Neural progenitor cell (in vitro differentiated cells): ENCODE measurements at regions not wholly inside any gene's neighbourhood (a gene's known extent, or its start where the extent isn't known, plus 50 kb on each side); places are given as distances from the start of the nearest gene placed in this dataset.

Experiments
- DNase-seq: peaks from one replicate; pipeline ENCODE4 v3.0.0-alpha.2; 2016; ENCODE audit warnings: low spot score
- H2AFZ ChIP-seq: fragments of 200-600 bp; sonication (generic); replicated peaks from 2 replicates; pipeline ENCODE4 v1.6.1; 2016; ENCODE audit warnings: antibody characterized with exemption
- H3F3A ChIP-seq: fragments of 200-600 bp; sonication (generic); 2 replicates; pipeline ENCODE4 v1.6.1; 2016; ENCODE audit warnings: antibody characterized with exemption, low read depth
- H3K27ac ChIP-seq: fragments of 200-600 bp; sonication (generic); 2 replicates; pipeline ENCODE4 v1.5.1; 2016; ENCODE audit warnings: mild to moderate bottlenecking
- H3K27me3 ChIP-seq: fragments of 200-600 bp; sonication (generic); 2 replicates; pipeline ENCODE4 v1.6.1; 2016; ENCODE audit warnings: mild to moderate bottlenecking, moderate library complexity
- H3K36me3 ChIP-seq: fragments of 200-600 bp; sonication (generic); 2 replicates; pipeline ENCODE4 v1.5.1; 2016
- H3K4me1 ChIP-seq: fragments of 200-600 bp; sonication (generic); 2 replicates; pipeline ENCODE4 v1.6.1; 2016; ENCODE audit warnings: mixed run types
- H3K4me2 ChIP-seq: fragments of 200-600 bp; sonication (generic); 2 replicates; pipeline ENCODE4 v1.6.1; 2016
- H3K4me3 ChIP-seq: fragments of 200-600 bp; sonication (generic); 2 replicates; pipeline ENCODE4 v1.5.1; 2016
- H3K79me2 ChIP-seq: fragments of 200-600 bp; sonication (generic); 2 replicates; pipeline ENCODE4 v1.6.1; 2016; ENCODE audit warnings: low read depth
- H3K9ac ChIP-seq: fragments of 200-600 bp; sonication (generic); 2 replicates; pipeline ENCODE4 v1.6.1; 2016
- H3K9me3 ChIP-seq: fragments of 200-600 bp; sonication (generic); 2 replicates; pipeline ENCODE4 v1.5.1; 2016; ENCODE audit warnings: low read depth
- H4K20me1 ChIP-seq: fragments of 200-600 bp; sonication (generic); 2 replicates; pipeline ENCODE4 v1.6.1; 2016; ENCODE audit warnings: low read depth
- H3K27ac Mint-ChIP-seq: 3 replicates; pipeline ENCODE4 v1.8.0; 2021; ENCODE audit warnings: mixed read lengths
- H3K27me3 Mint-ChIP-seq: 2 replicates; pipeline ENCODE4 v1.8.0; 2022; ENCODE audit warnings: low read depth, mild to moderate bottlenecking, inconsistent platforms, moderate library complexity, mixed read lengths; ENCODE audit not compliant: insufficient read depth
- H3K36me3 Mint-ChIP-seq: 3 replicates; pipeline ENCODE4 v1.8.0; 2021; ENCODE audit warnings: mixed read lengths
- H3K4me1 Mint-ChIP-seq: 3 replicates; pipeline ENCODE4 v1.8.0; 2021; ENCODE audit warnings: mixed read lengths
- H3K4me3 Mint-ChIP-seq: 3 replicates; pipeline ENCODE4 v1.8.0; 2021; ENCODE audit warnings: mild to moderate bottlenecking, moderate library complexity, mixed read lengths
- H3K9me3 Mint-ChIP-seq: 3 replicates; pipeline ENCODE4 v1.8.0; 2020; ENCODE audit warnings: mixed read lengths
- CTCF ChIP-seq: fragments of 200-600 bp; sonication (generic); IDR thresholded peaks from 2 replicates; pipeline ENCODE4 v1.5.1; 2017; ENCODE audit warnings: antibody characterized with exemption, mild to moderate bottlenecking
- EZH2 ChIP-seq: fragments of 200-600 bp; sonication (generic); IDR thresholded peaks from 2 replicates; pipeline ENCODE4 v1.6.1; 2017; ENCODE audit warnings: antibody characterized with exemption, mild to moderate bottlenecking, moderate library complexity
- EZH2phosphoT487 ChIP-seq: fragments of 200-600 bp; sonication (generic); IDR thresholded peaks from 2 replicates; pipeline ENCODE4 v1.6.1; 2017; ENCODE audit warnings: antibody characterized with exemption

DNA sequence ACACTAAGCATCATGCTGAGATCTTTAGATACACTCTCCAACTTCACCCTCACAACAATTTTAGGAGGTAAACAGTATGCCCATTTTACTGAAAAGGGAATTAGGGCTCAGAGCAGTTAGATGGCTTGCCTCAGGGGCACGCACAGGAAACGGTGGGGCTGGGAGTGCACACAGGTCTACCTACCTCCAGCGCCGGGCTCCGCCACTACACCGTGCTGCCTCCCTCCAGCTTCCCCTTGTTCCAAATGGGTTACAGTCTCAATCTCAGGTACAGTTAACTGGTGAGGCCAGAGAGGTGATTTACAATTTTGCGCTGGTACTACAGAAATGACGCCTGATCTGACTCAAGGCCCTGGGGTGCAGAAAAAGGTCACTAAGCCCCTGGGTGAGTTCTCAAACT, 142.0 kb downstream of the NOC3L start:
- Histone ChIP-seq H3F3A (no peaks in the 10 kb centered on the region), H3K27me3 (no peaks in the 10 kb centered on the region), H3K4me3 (no peak overlapping the region), H2AFZ (no peak overlapping the region), H3K27ac (no peak overlapping the region), H4K20me1 (no peaks in the 10 kb centered on the region), H3K4me1 (no peaks in the 10 kb centered on the region), H3K79me2 (no peaks in the 10 kb centered on the region), H3K9me3 (no peaks in the 10 kb centered on the region), H3K9ac (no peak overlapping the region), H3K36me3 (no peaks in the 10 kb centered on the region), H3K4me2 (no peak overlapping the region)
- Mint-ChIP-seq H3K4me3 (no peak overlapping the region), H3K9me3 (no peaks in the 10 kb centered on the region), H3K4me1 (no peaks in the 10 kb centered on the region), H3K27me3 (no peaks in the 10 kb centered on the region), H3K27ac (no peak overlapping the region), H3K36me3 (no peaks in the 10 kb centered on the region)
- no peak for TF ChIP-seq EZH2
- TF ChIP-seq EZH2phosphoT487: no peak
- no peak for TF ChIP-seq CTCF
- DNase-seq: no peak

DNA sequence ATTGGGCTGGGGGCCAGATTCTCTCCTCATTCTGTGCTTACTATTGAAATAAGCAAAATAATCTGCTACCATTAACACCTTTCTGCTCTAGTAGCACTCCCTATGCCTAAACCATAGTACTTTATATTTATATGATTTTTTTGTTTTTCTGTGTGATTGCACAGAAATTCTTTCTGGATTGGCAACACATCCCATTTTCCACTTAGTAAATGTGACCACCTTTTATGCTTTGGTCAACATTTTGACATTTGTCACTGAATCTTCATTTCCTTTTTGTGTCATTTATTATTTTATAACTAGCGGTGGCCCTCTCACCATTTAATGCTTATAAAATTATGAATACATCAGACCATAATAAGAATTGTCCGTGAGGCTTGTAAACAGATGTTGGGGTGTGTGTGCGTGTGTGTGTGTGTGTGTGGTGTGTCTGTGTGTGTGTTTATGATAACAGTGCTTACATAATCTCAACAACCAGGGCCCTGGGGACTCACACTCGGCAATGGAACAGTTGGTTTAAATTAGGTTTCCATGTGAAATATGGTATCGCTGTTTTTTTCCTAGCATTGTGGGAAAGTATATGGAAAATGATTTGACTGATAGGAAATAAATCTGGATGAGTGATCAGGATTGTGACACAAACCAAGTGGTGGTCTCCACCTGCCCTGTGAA, 138.9 kb downstream of the NOC3L start:
- TF ChIP-seq CTCF (no peak), EZH2 (no peak), EZH2phosphoT487 (no peak)
- Histone ChIP-seq H3K9ac (no peak overlapping the region), H3K4me2 (no peak overlapping the region), H3K27ac (no peak overlapping the region), H3K9me3 (no peaks in the 10 kb centered on the region), H4K20me1 (no peaks in the 10 kb centered on the region), H3K4me3 (no peak overlapping the region), H3K36me3 (no peaks in the 10 kb centered on the region), H3F3A (no peaks in the 10 kb centered on the region), H3K79me2 (no peaks in the 10 kb centered on the region), H3K27me3 (no peaks in the 10 kb centered on the region), H2AFZ (no peak overlapping the region), H3K4me1 (no peaks in the 10 kb centered on the region)
- Mint-ChIP-seq H3K27me3 (peaks cover 2% of the 10 kb centered on the region), H3K4me1 (no peaks in the 10 kb centered on the region), H3K4me3 (no peak overlapping the region), H3K9me3 (no peaks in the 10 kb centered on the region), H3K36me3 (no peaks in the 10 kb centered on the region), H3K27ac (no peak overlapping the region)
- no peak for DNase-seq

GRCh38 chr10:94224656-94225055, 138.1 kb downstream of the NOC3L start:
- Mint-ChIP-seq H3K4me3 (no peak overlapping the region), H3K27ac (no peak overlapping the region), H3K27me3 (peaks cover 2% of the 10 kb centered on the region), H3K4me1 (no peaks in the 10 kb centered on the region), H3K9me3 (no peaks in the 10 kb centered on the region), H3K36me3 (no peaks in the 10 kb centered on the region)
- no peaks in the 10 kb centered on the region for H3K4me1 ChIP-seq
- H3K4me2 ChIP-seq: no peak overlapping the region
- no peak overlapping the region for H3K9ac ChIP-seq
- H3K27me3 ChIP-seq: no peaks in the 10 kb centered on the region
- no peaks in the 10 kb centered on the region for H3K79me2 ChIP-seq
- H4K20me1 ChIP-seq: no peaks in the 10 kb centered on the region
- no peak overlapping the region for H3K4me3 ChIP-seq
- no peak overlapping the region for H3K27ac ChIP-seq
- H3K9me3 ChIP-seq: no peaks in the 10 kb centered on the region
- H3K36me3 ChIP-seq: no peaks in the 10 kb centered on the region
- no peak for DNase-seq
- H3F3A ChIP-seq: no peaks in the 10 kb centered on the region
- H2AFZ ChIP-seq: no peak overlapping the region
- TF ChIP-seq EZH2phosphoT487 (no peak), CTCF (no peak), EZH2 (no peak)
